GM19395 (cell line): ENCODE measurements at regions not wholly inside any gene's neighbourhood (a gene's known extent, or its start where the extent isn't known, plus 50 kb on each side); places are given as distances from the start of the nearest gene placed in this dataset.

ENCODE experiments used
- ATAC-seq: cut with Tn5 transposase; IDR thresholded peaks from one replicate; pipeline ENCODE4 v1.9.1; 2021; ENCODE audit warnings: mild to moderate bottlenecking, moderate library complexity; ENCODE audit not compliant: unreplicated experiment

GRCh38 chr2:14358774-14359173 is 273.7 kb upstream of the LRATD1 start:
- no peak for ATAC-seq

- ATAC-seq = no peak
Measured at GRCh38 chr2:14363137-14363536, 269.4 kb upstream of the LRATD1 start.

GRCh38 chr2:14363976-14364375 is 268.5 kb upstream of the LRATD1 start:
- ATAC-seq = no peak

GRCh38 chr2:14364471-14364870 is 268.0 kb upstream of the LRATD1 start:
- ATAC-seq = no peak

GRCh38 chr2:14385043-14385442 is 247.5 kb upstream of the LRATD1 start:
- ATAC-seq = no peak

GRCh38 chr2:14387332-14387731 is 245.2 kb upstream of the LRATD1 start:
- ATAC-seq = no peak

- no peak for ATAC-seq
Measured at GRCh38 chr2:14388724-14389123, 243.8 kb upstream of the LRATD1 start.

- ATAC-seq = no peak
Measured at GRCh38 chr2:14396533-14397083, 235.9 kb upstream of the LRATD1 start.

- no peak for ATAC-seq
Measured at GRCh38 chr2:14398641-14399040, 233.9 kb upstream of the LRATD1 start.

- ATAC-seq = no peak
Measured at GRCh38 chr2:14401873-14402272, 230.6 kb upstream of the LRATD1 start.

- ATAC-seq = no peak
Measured at GRCh38 chr2:14408695-14409094, 223.8 kb upstream of the LRATD1 start.

- no peak for ATAC-seq
Measured at GRCh38 chr2:14417551-14417950, 215.0 kb upstream of the LRATD1 start.

GRCh38 chr2:14418115-14418514 is 214.4 kb upstream of the LRATD1 start:
- no peak for ATAC-seq

- ATAC-seq = peak; percentile 42
Measured at GRCh38 chr2:14420851-14421250, 211.7 kb upstream of the LRATD1 start.

- no peak for ATAC-seq
Measured at GRCh38 chr2:14422426-14422825, 210.1 kb upstream of the LRATD1 start.

- ATAC-seq = peak; percentile 32
Measured at GRCh38 chr2:14423145-14423906, 209.2 kb upstream of the LRATD1 start.

GRCh38 chr2:14424478-14425390 is 207.8 kb upstream of the LRATD1 start:
- peak; percentile 60 for ATAC-seq

- ATAC-seq = no peak
Measured at GRCh38 chr2:14425869-14426268, 206.6 kb upstream of the LRATD1 start.

- no peak for ATAC-seq
Measured at GRCh38 chr2:14428056-14428455, 204.5 kb upstream of the LRATD1 start.

- no peak for ATAC-seq
Measured at GRCh38 chr2:14433946-14434495, 198.5 kb upstream of the LRATD1 start.

- ATAC-seq = no peak
Measured at GRCh38 chr2:14445670-14446069, 186.8 kb upstream of the LRATD1 start.
